Spleen (tissue), 11 donors: ENCODE measurements at regions not wholly inside any gene's neighbourhood (a gene's known extent, or its start where the extent isn't known, plus 50 kb on each side); places are given as distances from the start of the nearest gene placed in this dataset.
"Not testable (repeated sequence)": the region's sequence is repeated elsewhere in the genome, so short reads cannot be mapped to it uniquely, and the experiment has no call there.

Experiments
- DNase-seq: peaks from one replicate; pipeline ENCODE4 v3.0.0-alpha.2; 2020
- H3K27ac ChIP-seq, 8 donors: fragments of 200-600 bp; sonication (generic) in 7 of 8; 1 replicate in 4 of 8; 2 replicates in 4 of 8; pipeline versions ENCODE4 v1.5.0 to v1.8.0; 2016 to 2021; ENCODE audit warnings: inconsistent platforms in 4 of 8, mild to moderate bottlenecking in 4 of 8, moderate library complexity in 1 of 8
- H3K27me3 ChIP-seq, 7 donors: fragments of 200-600 bp; sonication (generic) in 6 of 7; replicated peaks in 1 of 7; 1 replicate in 4 of 7; 2 replicates in 3 of 7; pipeline versions ENCODE4 v1.5.0 to v1.8.0; 2016 to 2021; ENCODE audit warnings: inconsistent platforms in 3 of 7, mild to moderate bottlenecking in 1 of 7
- H3K36me3 ChIP-seq, 6 donors: fragments of 200-600 bp; sonication (generic) in 5 of 6; 1 replicate in 4 of 6; 2 replicates in 2 of 6; pipeline versions ENCODE4 v1.5.0 to v1.8.0; 2016 to 2021; ENCODE audit warnings: inconsistent platforms in 2 of 6
- H3K4me1 ChIP-seq, 6 donors: fragments of 200-600 bp; sonication (generic) in 5 of 6; 1 replicate in 3 of 6; 2 replicates in 3 of 6; pipeline versions ENCODE4 v1.5.0 to v1.8.0; 2016 to 2021; ENCODE audit warnings: inconsistent platforms in 3 of 6
- H3K4me3 ChIP-seq, 8 donors: fragments of 200-600 bp; sonication (generic) in 7 of 8; 1 replicate in 4 of 8; 2 replicates in 4 of 8; pipeline versions ENCODE4 v1.5.0 to v1.8.0; 2016 to 2021; ENCODE audit warnings: inconsistent platforms in 4 of 8, mild to moderate bottlenecking in 4 of 8, moderate library complexity in 2 of 8
- H3K9me3 ChIP-seq, 8 donors: fragments of 200-600 bp; sonication (generic) in 7 of 8; 1 replicate in 4 of 8; 2 replicates in 4 of 8; pipeline versions ENCODE4 v1.5.0 to v1.8.0; 2016 to 2021; ENCODE audit warnings: inconsistent platforms in 4 of 8
- POLR2A ChIP-seq, 3 donors: fragments of 450-650 bp; IDR thresholded peaks; one replicate each; pipeline ENCODE4 v1.5.1; 2017; ENCODE audit warnings: antibody characterized with exemption in 3 of 3, mild to moderate bottlenecking in 1 of 3
- POLR2AphosphoS5 ChIP-seq, 3 donors: sonication (generic); formaldehyde crosslinking; IDR thresholded peaks; one replicate each; pipeline ENCODE4 v1.5.1; 2017; ENCODE audit warnings: antibody characterized with exemption in 3 of 3
- WGBS, 5 donors: extraction: QIAGEN DNeasy Blood & Tissue Kit in 3 of 5; methylation state at CpG; one replicate each; pipeline versions ENCODE4 v1.1.5 to v1.1.7; 2013 to 2018; 5-methylcytosine and 5-hydroxymethylcytosine counted together
- intact Hi-C: fragments of 100-400 bp; cut with DNase I; formaldehyde crosslinking; loops from one replicate; pipeline ENCODE4 v1.15.0; 2023; ENCODE audit warnings: low total_unique reads
- TF ChIP-seq, protein P1 (sequence below), 11 experiments: fragments of 200-600 bp in 7 of 11; fragments of 450-650 bp in 4 of 11; sonication (generic) in 4 of 11; IDR thresholded peaks in 8 of 11; conservative IDR thresholded peaks in 3 of 11; 1 replicate in 7 of 11; 2 replicates in 4 of 11; pipeline versions ENCODE4 v1.4.0 to v1.8.0; 2016 to 2021; ENCODE audit warnings: antibody characterized with exemption in 11 of 11, inconsistent platforms in 4 of 11, mild to moderate bottlenecking in 1 of 11
- donor health status: healthy with polysubstance abuse.
- donor health status: DM: no; HTN: no; CAD: no; lungs with moderate emphysema.
- donor health status: DM: no; HTN: no; CAD: no.
- donor health status: Bipolar disorder and iron deficiency.
- donor health status: healthy.
- donor health status: DM: no; HTN: no; CAD: no.
- donor health status: DM: yes; HTN: yes; CAD: no.

DNA sequence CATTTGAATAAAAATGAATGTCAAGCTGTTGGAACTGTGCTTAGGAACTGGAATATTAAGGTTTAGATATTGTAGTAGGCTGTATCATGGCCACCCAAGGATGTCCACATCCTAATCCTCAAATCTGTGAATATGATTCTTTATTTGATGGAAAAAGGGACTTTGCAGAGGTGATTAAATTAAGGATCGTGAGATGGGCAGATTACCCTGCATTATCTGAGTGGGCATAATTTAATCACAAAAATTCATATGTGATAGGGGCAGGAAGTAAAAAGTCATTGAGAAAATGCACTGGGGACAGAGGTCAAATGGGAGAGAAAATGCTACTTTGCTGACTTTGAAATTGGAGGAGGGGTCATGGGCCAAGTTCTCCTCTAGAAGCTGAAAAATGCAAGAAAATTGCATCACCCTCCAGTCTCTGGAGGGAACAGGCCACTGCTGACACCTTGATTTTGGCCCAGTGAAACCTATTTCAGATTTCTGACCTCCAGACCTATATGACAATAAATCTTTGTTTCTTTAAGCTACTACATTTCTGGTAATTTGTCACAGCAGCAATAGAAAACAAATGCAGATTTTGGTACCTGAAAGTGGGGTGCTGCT lies 521.4 kb downstream of the PCDH7 start:
- H3K27ac ChIP-seq, result no peak overlapping the region
- 70 to 83% (median 74%) methylated on average over 1 of the region's 1 CpG for WGBS, 5 donors
- no peak overlapping the region for H3K4me3 ChIP-seq
- intact Hi-C loops, result no loop called here
- H3K36me3 ChIP-seq, result no peaks in the 10 kb centered on the region
- TF ChIP-seq POLR2AphosphoS5 (IDR thresholded peaks at IDR 0.05) (no peak), POLR2A (IDR thresholded peaks at IDR 0.05) (no peak)
- TF ChIP-seq, protein P1, sequence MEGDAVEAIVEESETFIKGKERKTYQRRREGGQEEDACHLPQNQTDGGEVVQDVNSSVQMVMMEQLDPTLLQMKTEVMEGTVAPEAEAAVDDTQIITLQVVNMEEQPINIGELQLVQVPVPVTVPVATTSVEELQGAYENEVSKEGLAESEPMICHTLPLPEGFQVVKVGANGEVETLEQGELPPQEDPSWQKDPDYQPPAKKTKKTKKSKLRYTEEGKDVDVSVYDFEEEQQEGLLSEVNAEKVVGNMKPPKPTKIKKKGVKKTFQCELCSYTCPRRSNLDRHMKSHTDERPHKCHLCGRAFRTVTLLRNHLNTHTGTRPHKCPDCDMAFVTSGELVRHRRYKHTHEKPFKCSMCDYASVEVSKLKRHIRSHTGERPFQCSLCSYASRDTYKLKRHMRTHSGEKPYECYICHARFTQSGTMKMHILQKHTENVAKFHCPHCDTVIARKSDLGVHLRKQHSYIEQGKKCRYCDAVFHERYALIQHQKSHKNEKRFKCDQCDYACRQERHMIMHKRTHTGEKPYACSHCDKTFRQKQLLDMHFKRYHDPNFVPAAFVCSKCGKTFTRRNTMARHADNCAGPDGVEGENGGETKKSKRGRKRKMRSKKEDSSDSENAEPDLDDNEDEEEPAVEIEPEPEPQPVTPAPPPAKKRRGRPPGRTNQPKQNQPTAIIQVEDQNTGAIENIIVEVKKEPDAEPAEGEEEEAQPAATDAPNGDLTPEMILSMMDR (IDR thresholded peaks at IDR 0.05 in 8 of 11, conservative IDR thresholded peaks at IDR 0.05 in 3 of 11), result no peak
- H3K9me3 ChIP-seq, result peaks cover 0 to 28% (median 16%) of the 10 kb centered on the region in 8 donors
- DNase-seq, result no peak
- no peaks in the 10 kb centered on the region for H3K4me1 ChIP-seq
- no peaks in the 10 kb centered on the region for H3K27me3 ChIP-seq

GRCh38 chr4:31246856-31247255 lies 526.7 kb downstream of the PCDH7 start:
- Histone ChIP-seq H3K27me3 (no peaks in the 10 kb centered on the region), H3K4me1 (no peaks in the 10 kb centered on the region), H3K27ac (no peak overlapping the region), H3K36me3 (no peaks in the 10 kb centered on the region), H3K9me3 (peaks cover 0 to 5% (median 0%) of the 10 kb centered on the region in 8 donors), H3K4me3 (no peak overlapping the region)
- intact Hi-C loops, result no loop called here
- TF ChIP-seq POLR2AphosphoS5 (IDR thresholded peaks at IDR 0.05) (no peak), POLR2A (IDR thresholded peaks at IDR 0.05) (no peak)
- TF ChIP-seq, protein P1 (IDR thresholded peaks at IDR 0.05 in 8 of 11, conservative IDR thresholded peaks at IDR 0.05 in 3 of 11), result no peak
- DNase-seq, result no peak
- WGBS, 5 donors, result 73 to 89% (median 84%) methylated on average over 1 of the region's 1 CpG

- H3K9me3 ChIP-seq, result peaks cover 0 to 28% (median 13%) of the 10 kb centered on the region in 8 donors
- H3K4me3 ChIP-seq, result no peak overlapping the region
- H3K36me3 ChIP-seq, result no peaks in the 10 kb centered on the region
- no peaks in the 10 kb centered on the region for H3K4me1 ChIP-seq
- no peak overlapping the region for H3K27ac ChIP-seq
- intact Hi-C loops, result no loop called here
- TF ChIP-seq POLR2A (IDR thresholded peaks at IDR 0.05), result no peak
- TF ChIP-seq, protein P1 (IDR thresholded peaks at IDR 0.05 in 8 of 11, conservative IDR thresholded peaks at IDR 0.05 in 3 of 11), result no peak
- TF ChIP-seq POLR2AphosphoS5 (IDR thresholded peaks at IDR 0.05), result no peak
- no peak for DNase-seq
- no peaks in the 10 kb centered on the region for H3K27me3 ChIP-seq
- WGBS, 5 donors, result 92 to 96% (median 95%) methylated on average over 14 to 15 of the region's 15 CpGs
Measured at GRCh38 chr4:31259119-31259518, 539.0 kb downstream of the PCDH7 start.

DNA sequence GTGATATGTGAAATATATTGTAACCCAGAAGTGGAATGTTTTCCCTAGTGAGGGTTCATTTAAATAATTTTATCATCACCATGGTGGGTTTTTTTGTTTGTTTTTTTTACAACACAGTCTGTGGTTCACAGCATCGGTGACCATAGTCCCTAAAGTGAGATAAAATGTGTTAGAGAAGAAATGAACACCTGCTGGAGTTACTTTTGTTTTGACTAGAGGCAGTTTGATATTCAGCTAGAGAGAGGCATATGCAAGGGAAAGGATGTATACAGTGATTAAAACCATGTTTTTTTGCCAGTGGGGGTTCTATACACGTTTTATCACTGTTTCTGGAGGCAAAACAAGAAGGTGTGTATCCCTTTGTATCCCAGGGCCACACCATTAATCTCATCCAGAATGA lies 541.5 kb downstream of the PCDH7 start:
- TF ChIP-seq POLR2A (IDR thresholded peaks at IDR 0.05) (no peak), POLR2AphosphoS5 (IDR thresholded peaks at IDR 0.05) (no peak)
- no peaks in the 10 kb centered on the region for H3K27me3 ChIP-seq
- H3K4me3 ChIP-seq, result no peak overlapping the region
- DNase-seq, result no peak
- H3K27ac ChIP-seq, result no peak overlapping the region
- intact Hi-C loops, result no loop called here
- H3K36me3 ChIP-seq, result no peaks in the 10 kb centered on the region
- H3K4me1 ChIP-seq, result no peaks in the 10 kb centered on the region
- peaks cover 0 to 28% (median 13%) of the 10 kb centered on the region in 8 donors for H3K9me3 ChIP-seq
- 29 to 50% (median 36%) methylated on average over 2 of the region's 2 CpGs for WGBS, 5 donors

DNA sequence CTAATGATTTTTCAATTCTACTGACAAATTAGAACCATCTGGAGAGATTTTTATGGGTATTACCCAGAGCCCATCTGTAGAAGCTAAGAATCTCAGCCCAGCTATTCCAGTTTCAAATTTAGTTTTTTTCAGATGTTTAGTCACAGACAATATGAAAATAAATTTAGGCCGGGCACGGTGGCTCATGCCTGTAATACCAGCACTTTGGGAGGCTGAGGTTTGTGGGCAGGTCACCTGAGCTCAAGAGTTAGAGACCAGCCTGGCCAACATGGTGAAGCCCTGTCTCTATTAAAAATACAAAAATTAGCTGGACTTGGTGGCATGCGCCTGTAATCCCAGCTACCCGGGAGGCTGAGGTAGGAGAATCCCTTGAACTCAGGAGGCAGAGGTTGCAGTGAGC lies 545.9 kb downstream of the PCDH7 start:
- H3K4me3 ChIP-seq, DNase-seq, H3K27ac ChIP-seq, H3K27me3 ChIP-seq, H3K9me3 ChIP-seq, H3K36me3 ChIP-seq, intact Hi-C loops, H3K4me1 ChIP-seq: not testable (repeated sequence)
- WGBS, 5 donors, result 89 to 98% (median 97%) methylated on average over 4 of the region's 4 CpGs
